Aorta (tissue), 5 donors: ENCODE measurements at regions not wholly inside any gene's neighbourhood (a gene's known extent, or its start where the extent isn't known, plus 50 kb on each side); places are given as distances from the start of the nearest gene placed in this dataset.

Experiments used
- ATAC-seq: fragments of 200-7000 bp; cut with Tn5 transposase; one replicate; pipeline ENCODE4 v1.9.1; 2022; ENCODE audit warnings: moderate library complexity; ENCODE audit not compliant: low FRiP score
- DNase-seq, 2 donors: peaks; one replicate each; pipeline ENCODE4 v3.0.0-alpha.2; 2020
- H3K27ac ChIP-seq, 2 donors: one replicate each; pipeline ENCODE4 v1.5.1; 2013; ENCODE audit warnings: low read length in 2 of 2, mild to moderate bottlenecking in 2 of 2, moderate library complexity in 2 of 2, control low read depth in 1 of 2, inconsistent platforms in 1 of 2, low read depth in 1 of 2
- H3K27me3 ChIP-seq, 2 donors: one replicate each; pipeline ENCODE4 v1.6.1; 2013; ENCODE audit warnings: control low read depth in 1 of 2, low read length in 1 of 2, mild to moderate bottlenecking in 1 of 2, moderate library complexity in 1 of 2; ENCODE audit not compliant: insufficient read depth in 2 of 2, control insufficient read depth in 1 of 2
- H3K36me3 ChIP-seq, 2 donors: one replicate each; pipeline ENCODE4 v1.6.1; 2013; ENCODE audit warnings: control low read depth in 1 of 2, low read length in 1 of 2, mild to moderate bottlenecking in 1 of 2; ENCODE audit not compliant: insufficient read depth in 2 of 2, control insufficient read depth in 1 of 2
- H3K4me1 ChIP-seq, 2 donors: one replicate each; pipeline ENCODE4 v1.6.1; 2013; ENCODE audit warnings: low read length in 2 of 2, control low read depth in 1 of 2, mild to moderate bottlenecking in 1 of 2, moderate library complexity in 1 of 2; ENCODE audit not compliant: insufficient read depth in 2 of 2, control insufficient read depth in 1 of 2
- H3K4me3 ChIP-seq, 2 donors: one replicate each; pipeline ENCODE4 v1.5.1; 2013; ENCODE audit warnings: low read length in 2 of 2, control low read depth in 1 of 2, mild to moderate bottlenecking in 1 of 2
- H3K9me3 ChIP-seq: one replicate; pipeline ENCODE4 v1.6.1; 2013; ENCODE audit warnings: mild to moderate bottlenecking, low read length; ENCODE audit not compliant: control insufficient read depth
- WGBS, 2 donors: extraction: QIAGEN DNeasy Blood & Tissue Kit; methylation state at CpG; one replicate each; pipeline ENCODE4 v1.1.7; 2013; 5-methylcytosine and 5-hydroxymethylcytosine counted together
- intact Hi-C, 2 donors: fragments of 100-400 bp; cut with DNase I; formaldehyde crosslinking; loops; one replicate each; pipeline versions ENCODE4 v1.14.2 to v1.15.0; 2022
- donor health status: healthy with polysubstance abuse.
- donor health status: Bipolar disorder and iron deficiency.
- donor health status: DM: no; HTN: no; CAD: no.
- donor health status: DM: no; HTN: no; CAD: no.
- donor health status: DM: yes; HTN: yes; CAD: no.

DNA sequence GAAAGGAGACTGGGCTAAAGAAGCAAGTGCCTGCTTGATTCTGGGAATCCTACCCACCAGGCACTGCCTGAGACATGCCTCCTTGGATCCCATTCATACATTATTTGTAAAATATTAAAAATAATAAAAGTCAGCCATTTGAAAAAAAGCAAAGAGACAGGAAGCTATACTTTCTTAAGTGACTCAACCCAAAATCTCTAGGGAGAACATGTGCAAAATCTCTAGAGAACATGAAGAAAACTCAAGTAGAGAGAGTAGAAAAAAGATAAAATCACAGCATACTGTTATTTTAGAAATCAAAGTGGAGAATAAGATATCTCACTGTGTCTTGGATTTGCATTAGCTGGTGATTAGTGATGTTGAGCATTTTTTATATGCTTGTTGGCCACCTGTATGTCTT is 197.2 kb upstream of the GGTLC1 start:
- Histone ChIP-seq H3K27ac (no peak overlapping the region), H3K27me3 (no peaks in the 10 kb centered on the region), H3K4me3 (no peak overlapping the region), H3K4me1 (no peaks in the 10 kb centered on the region), H3K36me3 (no peaks in the 10 kb centered on the region), H3K9me3 (no peaks in the 10 kb centered on the region)
- intact Hi-C loops, result no loop called here
- DNase-seq (no peak), ATAC-seq (no peak)

DNA sequence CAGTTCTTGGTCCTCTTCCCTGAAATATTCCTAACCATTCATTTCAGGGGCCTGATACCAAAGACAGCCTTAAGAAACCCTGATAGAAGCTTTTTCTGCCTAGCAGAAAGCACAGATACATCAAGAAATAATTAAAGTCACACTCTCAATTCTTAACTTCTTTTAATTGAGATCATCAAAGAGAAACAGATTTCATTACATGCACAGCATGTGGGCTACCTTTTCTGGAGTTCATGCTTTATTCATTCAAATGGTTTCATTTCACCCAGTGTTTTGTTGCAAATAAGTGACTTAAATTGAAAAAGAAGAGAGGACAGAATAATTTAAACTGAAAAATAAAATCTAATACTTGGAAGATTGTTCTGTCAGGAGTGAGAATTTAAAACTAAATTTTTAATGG is 192.6 kb upstream of the GGTLC1 start:
- Histone ChIP-seq H3K4me3 (no peak overlapping the region), H3K4me1 (no peaks in the 10 kb centered on the region), H3K27me3 (peaks cover 0 to 2% of the 10 kb centered on the region in 2 donors), H3K36me3 (no peaks in the 10 kb centered on the region), H3K27ac (no peak overlapping the region), H3K9me3 (no peaks in the 10 kb centered on the region)
- ATAC-seq (no peak), DNase-seq (no peak)
- intact Hi-C loops, result no loop called here

- Histone ChIP-seq H3K27ac (no peak overlapping the region), H3K9me3 (no peaks in the 10 kb centered on the region), H3K36me3 (no peaks in the 10 kb centered on the region), H3K4me3 (no peak overlapping the region), H3K27me3 (no peaks in the 10 kb centered on the region), H3K4me1 (no peaks in the 10 kb centered on the region)
- intact Hi-C loops, result loop anchor here in 1 of 2 donors (10.0 kb wide), 1 partner anchor 296 kb away; the partner anchor contains the start of gene SYNDIG1
- ATAC-seq, result no peak
- WGBS, 2 donors, result 94 to 95% methylated on average over 1 of the region's 1 CpG
- DNase-seq, result no peak
Measured at GRCh38 chr20:24169256-24169655, 180.7 kb upstream of the GGTLC1 start.

- WGBS, 2 donors, result 87 to 88% methylated on average over 3 of the region's 3 CpGs
- Histone ChIP-seq H3K4me1 (no peaks in the 10 kb centered on the region), H3K4me3 (no peak overlapping the region), H3K27ac (no peak overlapping the region), H3K27me3 (no peaks in the 10 kb centered on the region), H3K9me3 (no peaks in the 10 kb centered on the region), H3K36me3 (no peaks in the 10 kb centered on the region)
- no peak for DNase-seq
- ATAC-seq, result no peak
- intact Hi-C loops, result loop anchor here in 1 of 2 donors (10.0 kb wide), 1 partner anchor 298 kb away; the partner anchor contains the start of gene SYNDIG1
Measured at GRCh38 chr20:24166412-24166811, 177.8 kb upstream of the GGTLC1 start.

GRCh38 chr20:24166123-24166381 is 177.5 kb upstream of the GGTLC1 start:
- intact Hi-C loops, result loop anchor here in 1 of 2 donors (10.0 kb wide), 1 partner anchor 299 kb away; the partner anchor contains the start of gene SYNDIG1

GRCh38 chr20:24165301-24166122 is 176.9 kb upstream of the GGTLC1 start:
- H3K4me1 ChIP-seq, result no peaks in the 10 kb centered on the region
- H3K27ac ChIP-seq, result no peak overlapping the region
- intact Hi-C loops, result loop anchor here in 1 of 2 donors (10.0 kb wide), 1 partner anchor 299 kb away; the partner anchor contains the start of gene SYNDIG1
- WGBS, 2 donors, result 20 to 21% methylated on average over 6 of the region's 6 CpGs
- H3K4me3 ChIP-seq, result no peak overlapping the region
- ATAC-seq (no peak), DNase-seq (no peak)
- no peaks in the 10 kb centered on the region for H3K9me3 ChIP-seq
- H3K36me3 ChIP-seq, result no peaks in the 10 kb centered on the region
- no peaks in the 10 kb centered on the region for H3K27me3 ChIP-seq

More at GRCh38 chr20:24166123-24166381, 177.5 kb upstream of the GGTLC1 start:
- Histone ChIP-seq H3K4me3 (no peak overlapping the region), H3K36me3 (no peaks in the 10 kb centered on the region), H3K4me1 (no peaks in the 10 kb centered on the region), H3K27me3 (no peaks in the 10 kb centered on the region), H3K27ac (no peak overlapping the region), H3K9me3 (no peaks in the 10 kb centered on the region)
- DNase-seq (no peak), ATAC-seq (no peak)
- 60 to 76% methylated on average over 4 of the region's 4 CpGs for WGBS, 2 donors

DNA sequence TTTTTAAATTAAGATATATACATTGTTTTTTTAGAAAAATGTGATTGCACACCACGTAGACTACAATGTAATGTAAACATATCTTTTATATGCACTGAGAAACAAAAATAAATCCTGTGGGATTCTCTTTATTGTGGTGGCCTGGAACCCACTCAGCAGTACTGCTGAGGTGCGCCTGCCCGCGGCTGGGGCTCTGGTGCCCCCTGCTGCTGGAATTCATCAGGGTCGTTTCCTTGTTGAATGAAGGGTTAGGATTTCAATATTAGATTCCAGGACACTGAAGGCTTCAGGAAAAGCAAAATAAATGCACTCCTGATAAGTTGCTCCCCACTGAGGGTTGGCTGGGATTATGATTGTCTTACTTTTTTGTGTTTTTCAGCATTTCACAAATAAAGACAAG is 175.8 kb upstream of the GGTLC1 start:
- no peaks in the 10 kb centered on the region for H3K4me1 ChIP-seq
- 69 to 84% methylated on average over 5 of the region's 5 CpGs for WGBS, 2 donors
- intact Hi-C loops, result loop anchor here in 1 of 2 donors (5.0 to 10.0 kb wide), 2 partner anchors 300 to 618 kb away; partner anchors contain the start of gene SYNDIG1
- H3K27ac ChIP-seq, result no peak overlapping the region
- no peaks in the 10 kb centered on the region for H3K36me3 ChIP-seq
- ATAC-seq, result no peak
- no peaks in the 10 kb centered on the region for H3K27me3 ChIP-seq
- no peak for DNase-seq
- no peaks in the 10 kb centered on the region for H3K9me3 ChIP-seq
- no peak overlapping the region for H3K4me3 ChIP-seq

GRCh38 chr20:24163506-24163905 is 174.9 kb upstream of the GGTLC1 start:
- no peak overlapping the region for H3K27ac ChIP-seq
- no peak for DNase-seq
- no peaks in the 10 kb centered on the region for H3K9me3 ChIP-seq
- H3K4me3 ChIP-seq, result no peak overlapping the region
- H3K36me3 ChIP-seq, result no peaks in the 10 kb centered on the region
- intact Hi-C loops, result loop anchor here in 1 of 2 donors (5.0 to 10.0 kb wide), 2 partner anchors 301 to 619 kb away; partner anchors contain the start of gene SYNDIG1
- WGBS, 2 donors, result 68 to 72% methylated on average over 2 of the region's 2 CpGs
- no peaks in the 10 kb centered on the region for H3K4me1 ChIP-seq
- H3K27me3 ChIP-seq, result no peaks in the 10 kb centered on the region
- ATAC-seq, result no peak
